ENCODE measurements at regions not wholly inside any gene's neighbourhood (a gene's known extent, or its start where the extent isn't known, plus 50 kb on each side); places are given as distances from the start of the nearest gene placed in this dataset.
"Not testable (repeated sequence)": the region's sequence is repeated elsewhere in the genome, so short reads cannot be mapped to it uniquely, and the experiment has no call there.

DNA sequence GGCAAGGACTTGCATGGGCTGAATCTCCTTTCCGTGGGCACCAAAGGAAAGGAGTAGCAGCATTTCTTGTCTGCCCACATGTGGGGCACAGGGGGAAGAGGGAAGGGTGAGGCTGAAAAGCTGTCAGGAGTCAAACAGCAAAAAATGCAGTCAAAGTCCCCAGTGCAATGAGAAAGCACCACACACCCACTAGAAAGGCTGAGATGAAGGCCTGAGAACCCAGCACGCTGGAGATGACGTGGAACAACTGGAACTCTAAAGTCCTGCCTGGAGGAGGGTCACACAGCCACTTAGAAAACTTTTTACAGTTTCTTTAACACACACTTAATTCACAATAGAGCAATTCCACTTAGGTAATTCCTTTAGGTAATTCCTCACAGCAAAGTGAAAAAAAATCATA is 94.6 kb upstream of the IGFBPL1 start:
- DNase-seq (ENCODE audit: low read depth), result no peak

DNA sequence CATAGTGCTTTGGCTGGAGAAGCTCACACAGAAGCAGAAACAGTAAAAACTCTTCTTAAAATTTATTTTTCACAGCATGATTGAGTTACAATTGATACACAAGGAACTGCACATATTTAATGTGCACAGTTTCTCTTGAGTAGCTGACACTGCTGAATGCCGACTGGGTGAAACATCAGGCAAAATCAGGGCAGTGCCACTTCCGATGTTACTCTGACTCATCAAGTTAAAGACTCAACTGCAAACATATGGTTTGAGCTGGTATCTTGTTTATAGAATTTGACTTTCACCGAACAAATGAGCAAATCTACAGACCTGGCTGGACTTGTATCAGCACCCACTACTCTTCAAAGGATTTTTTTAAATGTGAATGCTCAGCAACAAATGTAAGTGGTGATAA is 92.0 kb upstream of the IGFBPL1 start:
- DNase-seq (ENCODE audit: low read depth), result peak; percentile 18

DNA sequence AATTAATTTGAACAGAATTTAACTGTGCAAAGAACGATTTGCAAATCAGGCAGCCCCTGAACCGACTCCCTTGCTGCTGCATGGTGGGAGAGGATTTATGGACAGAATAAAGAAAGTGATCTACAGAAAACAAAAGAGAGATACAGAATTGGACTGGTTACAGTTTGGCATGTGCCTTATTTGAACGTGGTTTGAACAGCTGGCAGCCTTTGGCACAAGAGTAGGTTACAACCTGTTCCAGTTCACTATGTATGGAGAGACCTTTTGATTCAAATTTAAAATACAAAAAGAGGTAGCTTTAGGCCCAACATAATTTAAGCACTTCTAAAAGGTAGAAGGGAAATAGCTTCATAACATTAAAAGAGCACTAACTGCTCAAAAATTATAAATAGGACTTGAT is 90.8 kb upstream of the IGFBPL1 start:
- DNase-seq (ENCODE audit: low read depth), result not testable (repeated sequence)

DNA sequence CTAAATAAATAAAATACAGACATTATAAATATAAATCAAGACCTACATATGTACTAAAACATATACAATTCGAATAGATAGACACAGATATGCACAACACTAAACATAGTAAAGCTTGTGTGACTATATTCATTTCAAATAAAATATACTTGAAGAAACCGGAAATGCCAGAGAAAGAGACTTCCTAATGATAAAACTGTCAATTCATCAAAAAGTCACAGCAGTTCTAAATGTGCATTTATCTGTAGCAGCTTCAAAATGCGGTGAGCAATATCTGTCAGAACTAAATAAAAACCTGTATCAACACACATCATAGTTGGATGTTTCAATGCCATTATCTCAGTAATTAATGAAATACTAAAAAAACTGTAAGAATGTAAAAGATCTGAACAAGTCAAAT is 86.1 kb upstream of the IGFBPL1 start:
- DNase-seq (ENCODE audit: low read depth), result not testable (repeated sequence)

DNA sequence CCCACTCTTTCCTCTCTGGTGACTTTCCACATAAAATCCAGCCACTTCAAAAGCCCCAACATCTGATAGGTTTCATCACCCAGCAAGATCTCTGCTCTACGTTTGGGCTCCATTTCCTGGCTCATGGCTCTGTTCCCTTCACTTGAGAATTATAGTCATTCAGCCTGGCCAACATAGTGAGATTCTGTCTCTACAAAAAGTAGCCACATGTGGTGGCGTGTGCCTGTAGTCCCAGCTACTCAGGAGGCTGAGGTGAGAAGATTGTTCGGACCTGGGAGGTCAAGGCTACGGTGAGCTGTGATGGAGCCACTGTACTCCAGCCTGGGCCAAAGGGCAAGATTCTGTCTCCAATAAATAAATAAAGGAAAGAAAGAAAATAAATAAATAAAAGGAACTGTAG is 83.3 kb upstream of the IGFBPL1 start:
- no peak for DNase-seq (ENCODE audit: low read depth)

DNA sequence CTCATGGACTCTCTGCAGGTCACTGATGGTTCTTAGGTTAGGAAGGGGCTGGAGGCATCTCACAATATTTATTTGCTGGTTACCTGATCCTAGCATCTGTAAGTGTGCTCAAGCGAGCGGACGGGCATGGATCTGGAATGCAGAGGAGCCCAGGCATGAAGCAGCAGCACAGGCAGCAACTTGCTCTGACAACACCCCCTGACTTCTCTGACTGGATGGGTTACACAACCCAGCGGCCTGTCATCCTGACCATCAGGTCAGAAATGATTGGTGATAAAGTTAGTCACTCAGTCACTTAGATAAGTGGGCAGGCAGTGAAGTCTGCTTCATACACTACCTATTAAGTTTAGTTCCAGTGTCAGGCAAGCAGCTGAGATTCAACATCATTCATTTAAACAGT is 75.9 kb upstream of the IGFBPL1 start:
- peak; percentile 35 for DNase-seq (ENCODE audit: low read depth)

DNA sequence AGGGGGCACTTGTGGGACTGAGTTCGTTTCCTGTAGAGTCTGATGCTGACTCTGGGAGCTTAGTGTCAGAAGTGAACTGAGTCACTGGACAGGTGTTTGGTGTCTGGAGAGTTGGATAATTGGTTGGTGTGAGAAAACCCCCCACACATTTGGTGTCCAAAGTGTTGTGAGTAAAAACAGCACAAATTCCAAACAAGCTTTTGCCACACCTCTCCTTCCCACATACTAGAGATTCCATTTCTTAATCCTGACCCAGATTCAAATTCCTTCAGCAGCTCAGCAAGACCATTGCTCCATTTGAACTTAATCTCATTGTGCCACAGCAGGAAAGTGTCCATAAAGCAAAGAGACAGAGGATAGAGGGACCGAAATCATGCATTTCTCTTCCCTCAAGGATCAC is 74.3 kb upstream of the IGFBPL1 start:
- not testable (repeated sequence) for DNase-seq (ENCODE audit: low read depth)

DNA sequence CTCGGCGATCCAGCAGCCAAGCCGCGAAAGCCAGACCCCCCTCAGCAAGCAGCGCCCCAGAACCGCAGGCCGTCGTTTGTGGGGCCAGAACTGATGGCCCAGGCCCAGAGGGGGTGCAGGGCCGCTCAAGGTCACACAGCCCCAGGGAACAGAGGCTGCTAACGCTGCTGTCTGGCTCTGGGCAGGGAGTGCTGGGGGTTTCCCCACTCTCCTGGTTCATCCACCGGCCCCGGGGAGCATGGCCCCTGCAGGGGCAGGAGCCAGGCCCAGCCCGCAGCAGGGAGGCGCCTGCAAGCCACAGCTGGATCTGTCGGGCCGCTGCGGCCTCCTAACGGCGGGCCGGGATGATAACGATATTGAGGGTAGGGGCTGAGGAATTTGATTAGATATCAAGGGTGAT is 64.8 kb upstream of the IGFBPL1 start:
- DNase-seq (ENCODE audit: low read depth), result no peak

DNA sequence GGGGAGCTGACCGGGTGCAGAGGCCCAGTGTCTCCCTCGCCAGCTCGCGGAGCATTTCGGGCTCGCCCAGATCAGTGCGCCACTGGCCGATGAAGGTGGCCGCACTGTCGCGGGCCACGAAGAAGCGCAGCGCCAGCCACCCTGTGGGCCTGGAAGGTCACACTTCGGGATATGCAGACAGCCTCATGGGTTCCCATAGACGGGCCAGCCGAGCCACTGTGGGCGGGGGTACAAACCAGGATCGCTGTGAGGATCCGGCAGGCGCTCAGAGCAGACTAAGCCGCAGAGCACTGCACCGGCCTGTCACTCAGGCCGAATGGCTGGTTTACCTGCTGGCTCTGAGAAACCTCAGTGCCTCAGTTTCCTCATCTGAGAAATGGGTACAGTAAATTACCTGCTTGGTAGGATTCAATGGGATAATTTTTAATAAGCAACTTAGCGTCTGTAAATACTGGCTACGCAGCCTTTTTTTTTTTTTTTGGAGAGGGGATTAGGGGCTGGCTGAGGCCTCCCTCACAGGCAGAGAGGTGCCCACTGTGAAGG is 64.0 kb upstream of the IGFBPL1 start:
- no peak for DNase-seq (ENCODE audit: low read depth)

DNA sequence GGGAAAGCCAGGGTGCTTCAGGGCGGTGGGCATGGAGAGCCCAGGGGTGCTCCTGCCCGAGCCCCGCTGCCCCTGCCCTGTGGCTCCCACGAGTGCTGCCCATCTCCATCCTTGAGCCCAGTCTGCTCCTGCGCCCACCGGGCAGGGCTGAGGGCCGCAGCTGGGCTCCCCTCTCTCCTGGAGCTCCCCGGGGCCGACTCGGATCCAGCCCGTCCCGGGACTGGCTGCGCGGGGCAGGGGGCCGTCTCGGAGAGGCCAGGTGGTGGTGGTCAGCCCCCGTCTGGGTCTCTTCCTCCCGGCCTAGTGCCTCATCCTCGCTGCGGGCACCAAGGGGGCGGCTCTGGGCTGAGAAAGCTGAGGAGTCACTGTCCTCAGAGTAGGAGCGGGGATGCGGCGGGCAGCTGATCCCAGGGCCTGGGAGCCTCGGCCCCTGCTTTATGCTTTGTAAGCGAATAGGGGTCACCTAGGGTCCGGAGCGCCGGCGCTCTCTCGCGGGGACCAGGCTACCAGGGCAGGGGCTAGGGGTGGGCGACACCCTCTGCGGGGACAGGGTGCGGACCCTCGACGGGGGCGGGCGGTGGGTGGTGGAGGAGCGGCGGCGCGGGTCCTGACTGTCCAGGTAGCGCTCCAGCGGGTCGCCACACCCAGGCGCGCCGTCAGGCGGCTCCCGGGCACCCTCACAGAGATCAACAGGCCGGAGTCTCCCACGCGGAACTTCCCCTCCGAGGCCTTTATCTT is 63.3 kb upstream of the IGFBPL1 start:
- not testable (repeated sequence) for DNase-seq (ENCODE audit: low read depth)

DNA sequence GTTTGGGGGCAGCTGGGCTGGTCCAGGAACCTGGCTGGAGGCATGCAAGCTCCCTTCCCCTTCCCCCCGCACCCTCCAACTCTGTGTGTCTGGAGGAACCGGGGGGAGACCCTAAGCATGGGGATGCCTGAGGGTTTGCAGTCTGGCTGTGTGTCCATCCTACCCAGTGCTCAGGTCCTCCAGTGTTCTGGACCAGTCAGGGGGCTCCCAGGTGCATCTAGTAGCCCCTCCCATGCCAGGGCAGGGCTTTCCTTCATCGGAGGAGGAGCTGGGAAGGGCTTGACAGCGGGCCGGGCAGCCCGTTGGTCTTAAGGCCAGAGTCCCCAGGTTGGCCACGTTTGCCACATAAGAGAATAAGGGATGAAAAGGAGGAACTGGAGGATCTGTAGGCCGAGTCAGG is 62.6 kb upstream of the IGFBPL1 start:
- no peak for DNase-seq (ENCODE audit: low read depth)

DNA sequence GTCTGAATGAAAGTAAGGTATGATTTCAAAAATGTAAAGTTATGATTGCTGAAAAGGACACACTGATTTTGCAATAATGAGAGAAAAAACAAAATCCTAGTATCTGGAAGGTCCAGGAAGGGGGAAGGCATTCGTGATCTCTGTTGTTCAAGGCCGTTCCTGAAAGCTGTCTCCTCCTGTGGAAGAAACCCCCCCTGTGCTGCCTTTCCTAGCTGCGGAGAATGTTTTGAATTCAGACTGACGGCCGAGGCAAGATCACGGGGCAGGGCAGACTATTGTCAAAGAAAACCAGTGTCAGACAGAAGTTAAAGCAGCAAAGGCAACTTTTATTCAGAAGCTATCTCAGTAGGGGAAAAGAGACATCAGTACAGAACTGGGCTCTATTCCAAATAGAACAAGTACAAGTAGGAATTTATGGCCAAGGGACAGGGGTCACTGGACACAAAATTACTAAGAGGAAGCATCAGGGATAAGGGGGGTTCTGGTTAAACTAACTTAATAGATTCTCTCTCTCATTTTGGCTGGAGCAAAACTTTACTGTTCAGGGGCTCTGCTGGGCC is 61.9 kb upstream of the IGFBPL1 start:
- DNase-seq (ENCODE audit: low read depth), result no peak

DNA sequence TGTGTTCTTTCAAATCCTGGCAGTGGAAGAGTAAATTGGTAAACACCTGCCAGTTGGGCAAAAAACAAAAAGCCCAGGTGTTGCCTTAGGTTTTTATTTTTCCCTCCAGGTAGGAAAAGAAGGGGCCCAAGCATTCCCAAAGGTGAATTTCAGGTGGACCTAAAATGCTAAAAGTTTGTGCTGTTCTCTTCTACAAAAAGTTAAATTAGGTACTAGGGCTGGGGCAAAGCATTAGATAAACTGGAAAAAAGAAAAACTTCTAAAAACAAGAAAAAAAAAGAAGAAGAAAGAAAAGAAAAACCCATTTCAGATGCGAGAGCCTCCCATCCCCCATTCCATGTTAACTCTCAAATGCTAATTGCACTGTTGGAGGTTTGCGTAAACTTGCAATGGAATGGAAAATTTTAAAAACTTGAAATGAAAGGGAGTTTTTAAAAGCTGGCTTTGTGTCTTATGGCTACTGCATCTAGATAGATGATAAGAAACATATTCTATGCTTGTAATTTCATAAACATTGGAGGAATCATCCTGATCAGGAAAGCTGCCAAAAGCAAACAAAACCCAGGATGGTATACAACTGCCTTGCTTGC is 59.9 kb upstream of the IGFBPL1 start:
- DNase-seq (ENCODE audit: low read depth), result not testable (repeated sequence)

DNA sequence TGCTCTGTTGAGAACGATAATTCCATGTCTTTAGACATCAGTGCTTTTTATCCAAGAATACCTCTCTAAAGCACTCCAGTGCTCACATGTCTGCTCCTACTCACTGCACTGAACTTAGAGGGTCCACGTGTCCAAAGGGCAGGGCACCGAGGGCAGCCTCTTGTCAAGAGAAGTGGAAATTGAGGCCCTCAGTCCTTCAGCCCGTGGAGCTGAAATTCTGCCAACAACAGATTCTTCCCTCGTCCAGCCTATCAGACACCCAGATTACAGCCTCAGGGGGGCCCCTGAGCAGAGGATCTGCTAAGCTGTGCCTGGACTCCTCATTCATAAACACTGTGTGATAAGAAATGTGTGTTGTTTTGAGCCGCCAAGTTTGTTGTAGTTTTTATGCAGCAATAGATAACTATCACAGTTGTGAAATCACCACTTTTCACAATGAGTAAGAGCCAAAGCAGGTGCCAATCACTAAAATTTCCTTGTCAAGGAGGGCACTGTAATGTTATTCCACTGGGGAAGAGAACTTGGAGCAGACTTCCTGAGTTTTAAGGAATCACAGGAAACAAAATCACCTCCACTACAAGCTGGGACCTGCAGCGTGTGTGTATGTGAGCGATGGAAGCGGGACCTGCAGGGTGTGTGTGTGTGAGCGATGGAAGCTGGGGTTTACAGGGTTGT is 58.8 kb upstream of the IGFBPL1 start:
- peak; percentile 15 for DNase-seq (ENCODE audit: low read depth)

DNA sequence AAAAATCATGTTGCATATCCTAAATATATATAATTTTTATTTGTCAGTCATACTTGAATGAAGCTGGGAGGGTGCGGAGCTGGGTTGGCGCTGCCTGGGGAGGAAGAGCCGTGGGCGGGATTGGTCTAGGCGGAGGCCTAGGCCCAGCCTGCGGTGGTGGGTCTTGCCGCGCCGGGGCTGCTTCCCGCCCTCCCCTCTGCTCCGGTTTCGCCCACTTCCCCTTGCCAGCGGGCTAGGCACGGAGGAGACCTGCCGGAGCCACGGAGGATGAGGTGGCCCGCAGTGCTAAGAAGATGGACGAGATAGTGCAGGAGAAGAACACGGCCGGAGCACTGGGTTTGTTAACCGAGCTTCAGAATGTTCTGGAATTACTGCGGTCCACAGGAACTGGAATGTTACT is 54.0 kb upstream of the IGFBPL1 start:
- no peak for DNase-seq (ENCODE audit: low read depth)

DNA sequence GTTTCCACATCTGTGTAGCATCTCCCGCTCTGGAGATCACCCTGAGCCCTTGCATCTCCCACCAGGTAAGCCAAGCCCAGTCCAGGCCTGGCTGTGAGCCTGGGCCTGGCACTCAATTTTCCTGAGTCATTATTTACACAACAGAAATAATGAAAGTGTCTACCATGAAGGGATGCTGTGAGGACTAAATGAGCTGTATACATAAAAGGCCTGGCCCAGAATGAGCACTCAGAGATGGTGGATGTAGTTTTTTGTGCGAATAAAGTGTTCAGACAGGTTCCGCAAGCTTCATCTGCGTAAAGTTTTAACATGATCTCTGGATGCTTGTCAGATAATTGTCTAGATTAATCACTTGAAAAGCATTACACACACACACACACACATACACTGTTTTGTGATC is 50.2 kb upstream of the IGFBPL1 start:
- DNase-seq (ENCODE audit: low read depth), result not testable (repeated sequence)

Data from iris pigment epithelial cell (primary cell).